Sigmoid colon (tissue), 4 donors: ENCODE measurements at regions not wholly inside any gene's neighbourhood (a gene's known extent, or its start where the extent isn't known, plus 50 kb on each side); places are given as distances from the start of the nearest gene placed in this dataset.

Experiments
- CTCF ChIP-seq, 4 experiments: fragments of 450-650 bp in 3 of 4; fragments of 200-600 bp in 1 of 4; IDR thresholded peaks; one replicate each; pipeline ENCODE4 v1.5.1; 2016 to 2019; ENCODE audit warnings: antibody characterized with exemption in 4 of 4, mild to moderate bottlenecking in 3 of 4, moderate library complexity in 2 of 4
- POLR2A ChIP-seq, 2 donors: fragments of 450-650 bp; IDR thresholded peaks; one replicate each; pipeline ENCODE4 v1.6.1; 2016; ENCODE audit warnings: antibody characterized with exemption in 2 of 2, mild to moderate bottlenecking in 2 of 2, moderate library complexity in 2 of 2
- POLR2AphosphoS5 ChIP-seq, 4 donors: sonication (generic); formaldehyde crosslinking; IDR thresholded peaks; one replicate each; pipeline ENCODE4 v1.6.1; 2017; ENCODE audit warnings: antibody characterized with exemption in 4 of 4

- no peak for TF ChIP-seq CTCF (IDR thresholded peaks at IDR 0.05)
- TF ChIP-seq POLR2A (IDR thresholded peaks at IDR 0.05), result no peak
- TF ChIP-seq POLR2AphosphoS5 (IDR thresholded peaks at IDR 0.05), result no peak
Observed at GRCh38 chr2:75928093-75928492, 217.4 kb upstream of the GCFC2 start.
